Upper lobe of right lung (tissue), 1 donor: ENCODE measurements at regions not wholly inside any gene's neighbourhood (a gene's known extent, or its start where the extent isn't known, plus 50 kb on each side); places are given as distances from the start of the nearest gene placed in this dataset.

Source experiments
- ATAC-seq: fragments of 200-7000 bp; cut with Tn5 transposase; one replicate; pipeline ENCODE4 v1.9.1; 2020; ENCODE audit warnings: mild to moderate bottlenecking, moderate library complexity
- DNase-seq: peaks from one replicate; pipeline ENCODE4 v3.0.0-alpha.2; 2020
- H3K27ac ChIP-seq: fragments of 200-600 bp; one replicate; pipeline ENCODE4 v1.8.0; 2022
- H3K27me3 ChIP-seq: fragments of 200-600 bp; one replicate; pipeline ENCODE4 v1.8.0; 2022; ENCODE audit warnings: mild to moderate bottlenecking
- H3K36me3 ChIP-seq: fragments of 200-600 bp; one replicate; pipeline ENCODE4 v1.8.0; 2022
- H3K4me1 ChIP-seq: fragments of 200-600 bp; one replicate; pipeline ENCODE4 v1.8.0; 2022
- H3K4me3 ChIP-seq: fragments of 200-600 bp; one replicate; pipeline ENCODE4 v1.8.0; 2022; ENCODE audit warnings: mild to moderate bottlenecking
- H3K9me3 ChIP-seq: fragments of 200-600 bp; one replicate; pipeline ENCODE4 v1.8.0; 2022
- intact Hi-C: fragments of 100-400 bp; cut with DNase I; formaldehyde crosslinking; loops from one replicate; pipeline ENCODE4 v1.11.0; 2022
- TF ChIP-seq, protein P1 (sequence below): fragments of 200-600 bp; IDR thresholded peaks from one replicate; pipeline ENCODE4 v1.8.0; 2022; ENCODE audit warnings: antibody characterized with exemption
- donor health status: DM: no; HTN: yes; CAD: no; lungs with severe emphysema.

GRCh38 chrX:6382284-6382683 lies 152.6 kb downstream of the VCX3A start:
- no peaks in the 10 kb centered on the region for H3K36me3 ChIP-seq
- H3K9me3 ChIP-seq: no peaks in the 10 kb centered on the region
- H3K27me3 ChIP-seq: no peaks in the 10 kb centered on the region
- H3K27ac ChIP-seq: no peak overlapping the region
- ATAC-seq (no peak), DNase-seq (no peak)
- intact Hi-C loops: no loop called here
- H3K4me1 ChIP-seq: no peaks in the 10 kb centered on the region
- TF ChIP-seq, protein P1, sequence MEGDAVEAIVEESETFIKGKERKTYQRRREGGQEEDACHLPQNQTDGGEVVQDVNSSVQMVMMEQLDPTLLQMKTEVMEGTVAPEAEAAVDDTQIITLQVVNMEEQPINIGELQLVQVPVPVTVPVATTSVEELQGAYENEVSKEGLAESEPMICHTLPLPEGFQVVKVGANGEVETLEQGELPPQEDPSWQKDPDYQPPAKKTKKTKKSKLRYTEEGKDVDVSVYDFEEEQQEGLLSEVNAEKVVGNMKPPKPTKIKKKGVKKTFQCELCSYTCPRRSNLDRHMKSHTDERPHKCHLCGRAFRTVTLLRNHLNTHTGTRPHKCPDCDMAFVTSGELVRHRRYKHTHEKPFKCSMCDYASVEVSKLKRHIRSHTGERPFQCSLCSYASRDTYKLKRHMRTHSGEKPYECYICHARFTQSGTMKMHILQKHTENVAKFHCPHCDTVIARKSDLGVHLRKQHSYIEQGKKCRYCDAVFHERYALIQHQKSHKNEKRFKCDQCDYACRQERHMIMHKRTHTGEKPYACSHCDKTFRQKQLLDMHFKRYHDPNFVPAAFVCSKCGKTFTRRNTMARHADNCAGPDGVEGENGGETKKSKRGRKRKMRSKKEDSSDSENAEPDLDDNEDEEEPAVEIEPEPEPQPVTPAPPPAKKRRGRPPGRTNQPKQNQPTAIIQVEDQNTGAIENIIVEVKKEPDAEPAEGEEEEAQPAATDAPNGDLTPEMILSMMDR: no peak
- H3K4me3 ChIP-seq: no peak overlapping the region

GRCh38 chrX:6377103-6377764 lies 148.6 kb upstream of the NLGN4X start:
- no peaks in the 10 kb centered on the region for H3K4me1 ChIP-seq
- no peak overlapping the region for H3K27ac ChIP-seq
- H3K36me3 ChIP-seq: no peaks in the 10 kb centered on the region
- H3K27me3 ChIP-seq: no peaks in the 10 kb centered on the region
- ATAC-seq (no peak), DNase-seq (no peak)
- no peak overlapping the region for H3K4me3 ChIP-seq
- no peaks in the 10 kb centered on the region for H3K9me3 ChIP-seq
- intact Hi-C loops: no loop called here
- TF ChIP-seq, protein P1: no peak

- TF ChIP-seq, protein P1: no peak
- no peaks in the 10 kb centered on the region for H3K36me3 ChIP-seq
- H3K27ac ChIP-seq: no peak overlapping the region
- DNase-seq (no peak), ATAC-seq (no peak)
- H3K4me1 ChIP-seq: no peaks in the 10 kb centered on the region
- intact Hi-C loops: no loop called here
- H3K27me3 ChIP-seq: no peaks in the 10 kb centered on the region
- H3K9me3 ChIP-seq: no peaks in the 10 kb centered on the region
- no peak overlapping the region for H3K4me3 ChIP-seq
Measured at GRCh38 chrX:6374556-6374955, 145.9 kb upstream of the NLGN4X start.

DNA sequence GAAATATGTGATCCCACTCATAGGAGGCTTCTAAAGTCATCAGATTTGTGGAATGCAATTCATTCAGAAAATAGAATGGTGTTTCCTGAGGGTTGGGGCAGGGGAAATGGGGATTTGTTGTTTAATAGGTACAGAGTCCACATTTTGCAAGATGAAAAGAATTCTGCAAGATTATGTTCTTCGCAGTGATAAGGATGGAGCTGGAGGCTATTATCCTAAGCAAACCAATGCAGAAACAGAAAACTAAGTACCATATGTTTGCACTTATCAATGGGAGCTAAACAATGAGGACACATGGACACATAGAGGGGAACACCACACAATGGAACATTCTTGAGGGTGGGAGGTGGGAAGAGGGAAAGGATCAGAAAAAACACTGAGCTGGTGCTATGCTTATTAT lies 144.3 kb upstream of the NLGN4X start:
- no peak overlapping the region for H3K4me3 ChIP-seq
- H3K36me3 ChIP-seq: no peaks in the 10 kb centered on the region
- DNase-seq (no peak), ATAC-seq (no peak)
- intact Hi-C loops: no loop called here
- H3K27me3 ChIP-seq: no peaks in the 10 kb centered on the region
- TF ChIP-seq, protein P1: no peak
- no peak overlapping the region for H3K27ac ChIP-seq
- no peaks in the 10 kb centered on the region for H3K9me3 ChIP-seq
- H3K4me1 ChIP-seq: no peaks in the 10 kb centered on the region

- DNase-seq: no peak
- Histone ChIP-seq H3K4me1 (no peaks in the 10 kb centered on the region), H3K4me3 (no peak overlapping the region), H3K36me3 (no peaks in the 10 kb centered on the region), H3K27ac (no peak overlapping the region), H3K9me3 (no peaks in the 10 kb centered on the region), H3K27me3 (no peaks in the 10 kb centered on the region)
- TF ChIP-seq, protein P1: no peak
- ATAC-seq: no peak
- intact Hi-C loops: no loop called here
Measured at GRCh38 chrX:6371353-6371752, 142.7 kb upstream of the NLGN4X start.

DNA sequence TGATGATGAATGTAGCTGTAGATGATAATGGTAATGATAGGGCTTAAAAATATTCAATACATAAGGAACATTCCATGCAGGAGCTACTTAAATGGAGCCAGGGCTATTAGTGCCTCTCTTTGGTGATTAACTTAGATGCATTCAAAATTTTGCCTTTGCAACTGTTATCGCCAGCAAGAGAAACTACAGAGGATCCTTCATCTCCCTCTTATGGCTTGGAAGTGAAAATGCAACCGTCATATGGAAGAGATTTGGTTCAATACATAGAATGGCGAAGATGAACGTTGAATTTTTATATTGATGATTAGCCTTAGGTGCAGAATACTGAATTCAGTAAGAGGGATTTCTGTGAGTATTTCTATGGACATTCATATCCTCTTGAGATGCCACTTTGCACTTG lies 134.5 kb upstream of the NLGN4X start:
- no peaks in the 10 kb centered on the region for H3K27me3 ChIP-seq
- ATAC-seq (no peak), DNase-seq (no peak)
- intact Hi-C loops: no loop called here
- no peak overlapping the region for H3K4me3 ChIP-seq
- H3K9me3 ChIP-seq: no peaks in the 10 kb centered on the region
- TF ChIP-seq, protein P1: no peak
- no peak overlapping the region for H3K27ac ChIP-seq
- no peaks in the 10 kb centered on the region for H3K36me3 ChIP-seq
- H3K4me1 ChIP-seq: no peaks in the 10 kb centered on the region
